ENCODE measurements at regions not wholly inside any gene's neighbourhood (a gene's known extent, or its start where the extent isn't known, plus 50 kb on each side); places are given as distances from the start of the nearest gene placed in this dataset.

DNA sequence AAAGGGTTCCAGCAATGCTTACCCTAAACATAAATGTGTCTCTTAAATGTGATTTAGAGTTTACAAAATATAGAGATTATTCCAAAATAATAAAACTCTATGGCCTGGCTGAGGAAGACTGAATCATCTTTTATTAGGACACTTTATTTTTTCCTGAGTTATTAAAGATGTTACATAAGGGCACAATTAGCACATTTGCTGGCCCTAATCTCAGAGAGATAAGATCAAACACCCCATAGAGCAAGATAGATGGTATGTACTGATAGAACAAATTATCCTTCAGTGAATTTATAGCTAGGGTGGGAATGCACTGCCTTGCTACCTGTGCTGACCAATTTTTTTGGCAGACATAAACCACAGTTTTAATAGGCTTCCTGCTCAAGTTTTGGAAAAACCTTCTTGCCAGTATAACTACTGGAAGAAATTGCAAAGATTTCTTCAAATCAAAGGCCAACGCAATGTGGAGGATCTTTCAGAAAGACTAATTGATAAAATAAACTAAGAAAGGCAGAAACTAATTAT, 367.1 kb upstream of the MPDZ start:
- TF ChIP-seq, protein P1, sequence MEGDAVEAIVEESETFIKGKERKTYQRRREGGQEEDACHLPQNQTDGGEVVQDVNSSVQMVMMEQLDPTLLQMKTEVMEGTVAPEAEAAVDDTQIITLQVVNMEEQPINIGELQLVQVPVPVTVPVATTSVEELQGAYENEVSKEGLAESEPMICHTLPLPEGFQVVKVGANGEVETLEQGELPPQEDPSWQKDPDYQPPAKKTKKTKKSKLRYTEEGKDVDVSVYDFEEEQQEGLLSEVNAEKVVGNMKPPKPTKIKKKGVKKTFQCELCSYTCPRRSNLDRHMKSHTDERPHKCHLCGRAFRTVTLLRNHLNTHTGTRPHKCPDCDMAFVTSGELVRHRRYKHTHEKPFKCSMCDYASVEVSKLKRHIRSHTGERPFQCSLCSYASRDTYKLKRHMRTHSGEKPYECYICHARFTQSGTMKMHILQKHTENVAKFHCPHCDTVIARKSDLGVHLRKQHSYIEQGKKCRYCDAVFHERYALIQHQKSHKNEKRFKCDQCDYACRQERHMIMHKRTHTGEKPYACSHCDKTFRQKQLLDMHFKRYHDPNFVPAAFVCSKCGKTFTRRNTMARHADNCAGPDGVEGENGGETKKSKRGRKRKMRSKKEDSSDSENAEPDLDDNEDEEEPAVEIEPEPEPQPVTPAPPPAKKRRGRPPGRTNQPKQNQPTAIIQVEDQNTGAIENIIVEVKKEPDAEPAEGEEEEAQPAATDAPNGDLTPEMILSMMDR (optimal IDR thresholded peaks at IDR 0.05 in 1 of 3, IDR thresholded peaks at IDR 0.05 in 1 of 3, conservative IDR thresholded peaks at IDR 0.05 in 1 of 3; ENCODE audit: extremely low read depth in 1 of 3, insufficient read depth in 2 of 3, low read length in 3 of 3) = no peak
- no peak for TF ChIP-seq EZH2 (IDR thresholded peaks at IDR 0.05; ENCODE audit: low read length)

Data from keratinocyte (primary cell).